ENCODE measurements at regions not wholly inside any gene's neighbourhood (a gene's known extent, or its start where the extent isn't known, plus 50 kb on each side); places are given as distances from the start of the nearest gene placed in this dataset.

- TF ChIP-seq CTCF (IDR thresholded peaks at IDR 0.05) (no peak), EZH2 (IDR thresholded peaks at IDR 0.05; ENCODE audit: borderline replicate concordance, insufficient read depth, low read depth, low read length, poor library complexity, severe bottlenecking) (no peak)
Observed at GRCh38 chr6:26225848-26226578, 138.8 kb downstream of the HFE start.

Data from B cell (primary cell).